ENCODE measurements at regions not wholly inside any gene's neighbourhood (a gene's known extent, or its start where the extent isn't known, plus 50 kb on each side); places are given as distances from the start of the nearest gene placed in this dataset.

GRCh38 chr3:118272991-118273390 lies 761.7 kb downstream of the IGSF11 start:
- ATAC-seq (no peak), DNase-seq (no peak)
- intact Hi-C loops (cut with DNase I): no loop called here
- Histone ChIP-seq H3K27me3 (ENCODE audit: low read depth) (no peaks in the 10 kb centered on the region), H3K9me3 (no peaks in the 10 kb centered on the region), H3K27ac (no peak overlapping the region), H3K4me1 (no peaks in the 10 kb centered on the region), H3K36me3 (no peaks in the 10 kb centered on the region), H3K4me3 (no peak overlapping the region)
- no peak for TF ChIP-seq CTCF (IDR thresholded peaks at IDR 0.05)

- H3K27ac ChIP-seq: no peak overlapping the region
- DNase-seq (no peak), ATAC-seq (no peak)
- H3K4me3 ChIP-seq: no peak overlapping the region
- H3K4me1 ChIP-seq: no peaks in the 10 kb centered on the region
- no peak for TF ChIP-seq CTCF (IDR thresholded peaks at IDR 0.05)
- H3K36me3 ChIP-seq: no peaks in the 10 kb centered on the region
- no peaks in the 10 kb centered on the region for H3K9me3 ChIP-seq
- intact Hi-C loops (cut with DNase I): no loop called here
- no peaks in the 10 kb centered on the region for H3K27me3 ChIP-seq (ENCODE audit: low read depth)
Observed at GRCh38 chr3:118277814-118278213, 756.8 kb downstream of the IGSF11 start.

DNA sequence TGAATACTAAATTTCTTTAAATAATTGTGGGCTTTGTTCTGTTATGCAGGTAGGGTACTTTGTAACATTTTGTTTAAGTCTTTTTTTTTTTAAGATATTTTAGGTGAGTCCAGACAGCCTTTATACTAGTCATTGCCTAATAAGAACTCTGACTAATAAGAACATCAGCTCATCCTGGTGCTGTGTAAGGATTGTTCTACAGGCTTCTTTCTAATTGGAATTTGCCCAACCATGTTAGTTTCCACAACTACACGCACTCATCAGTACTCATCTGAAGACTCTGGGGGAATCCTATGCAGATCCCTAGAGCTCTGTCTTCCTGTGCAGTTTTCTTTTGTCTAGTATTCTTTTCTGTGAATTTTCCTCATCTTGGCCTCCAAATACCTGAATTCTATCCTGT lies 741.8 kb downstream of the IGSF11 start:
- DNase-seq: no peak
- Histone ChIP-seq H3K4me3 (no peak overlapping the region), H3K4me1 (no peaks in the 10 kb centered on the region), H3K9me3 (no peaks in the 10 kb centered on the region), H3K36me3 (no peaks in the 10 kb centered on the region), H3K27ac (no peak overlapping the region), H3K27me3 (ENCODE audit: low read depth) (no peaks in the 10 kb centered on the region)
- ATAC-seq: no peak
- no peak for TF ChIP-seq CTCF (IDR thresholded peaks at IDR 0.05)
- intact Hi-C loops (cut with DNase I): no loop called here

- Histone ChIP-seq H3K9me3 (no peaks in the 10 kb centered on the region), H3K36me3 (no peaks in the 10 kb centered on the region), H3K27me3 (ENCODE audit: low read depth) (no peaks in the 10 kb centered on the region), H3K4me3 (no peak overlapping the region), H3K27ac (no peak overlapping the region), H3K4me1 (no peaks in the 10 kb centered on the region)
- TF ChIP-seq CTCF (IDR thresholded peaks at IDR 0.05): no peak
- ATAC-seq (no peak), DNase-seq (no peak)
- intact Hi-C loops (cut with DNase I): no loop called here
Observed at GRCh38 chr3:118298133-118298532, 736.5 kb downstream of the IGSF11 start.

GRCh38 chr3:118304557-118304956 lies 730.1 kb downstream of the IGSF11 start:
- no peak for TF ChIP-seq CTCF (IDR thresholded peaks at IDR 0.05)
- DNase-seq: no peak
- intact Hi-C loops (cut with DNase I): no loop called here
- H3K4me1 ChIP-seq: no peaks in the 10 kb centered on the region
- ATAC-seq: no peak
- H3K4me3 ChIP-seq: no peak overlapping the region
- H3K36me3 ChIP-seq: no peaks in the 10 kb centered on the region
- no peak overlapping the region for H3K27ac ChIP-seq
- H3K9me3 ChIP-seq: no peaks in the 10 kb centered on the region
- no peaks in the 10 kb centered on the region for H3K27me3 ChIP-seq (ENCODE audit: low read depth)

- Histone ChIP-seq H3K36me3 (no peaks in the 10 kb centered on the region), H3K27me3 (ENCODE audit: low read depth) (no peaks in the 10 kb centered on the region), H3K4me1 (no peaks in the 10 kb centered on the region), H3K9me3 (peaks cover 8% of the 10 kb centered on the region), H3K27ac (no peak overlapping the region), H3K4me3 (no peak overlapping the region)
- TF ChIP-seq CTCF (IDR thresholded peaks at IDR 0.05): no peak
- intact Hi-C loops (cut with DNase I): no loop called here
- ATAC-seq (no peak), DNase-seq (no peak)
Observed at GRCh38 chr3:118332699-118333098, 701.9 kb downstream of the IGSF11 start.

Data from lower lobe of right lung (tissue), 2 donors.